K562 (cell line): ENCODE measurements at regions not wholly inside any gene's neighbourhood (a gene's known extent, or its start where the extent isn't known, plus 50 kb on each side); places are given as distances from the start of the nearest gene placed in this dataset.

Experiments
- ATAC-seq: fragments of 200-7000 bp; cut with Tn5 transposase; 3 replicates; pipeline ENCODE4 v1.9.1; 2020; ENCODE audit warnings: moderate library complexity
- BruUV-seq: library from RNA; stranded (reverse); fragments of 400-500 nt; replicated peaks from 2 replicates; lab custom pipeline; 2021; lab: Mats Ljungman, UMichigan
- CTCF ChIA-PET: fragments of 300-600 bp; formaldehyde crosslinking; extraction: SDS; loops from one replicate; lab custom pipeline; 2021; ENCODE audit warnings: low intra/inter-chr PET ratio; lab: Yijun Ruan, JAX
- POLR2A ChIA-PET: fragments of 300-600, 350-650 bp; sonication (Branson Sonifier 250); formaldehyde crosslinking; extraction: SDS; loops from one replicate; lab custom pipeline; 2021; ENCODE audit warnings: antibody characterized with exemption, inconsistent platforms; lab: Yijun Ruan, JAX
- DNase-seq, 4 experiments: peaks; one replicate each; pipeline versions ENCODE4 v3.0.0 to v3.0.0-alpha.2; 2011 to 2018; ENCODE audit warnings: low spot score in 3 of 4, mixed read lengths in 3 of 4; ENCODE audit errors: extremely low read depth in 1 of 4
- FAIRE-seq: peaks from 2 replicates; lab custom pipeline; 2011; peaks lifted over from hg19 to GRCh38; lab: Jason Lieb, UNC
- H2AFZ ChIP-seq: 2 replicates; pipeline ENCODE4 v1.6.0; 2011; ENCODE audit warnings: low read depth, low read length, control low read depth, inconsistent platforms
- H3K27ac ChIP-seq: fragments of 200-600 bp; 3 replicates; pipeline ENCODE4 v1.8.0; 2011; ENCODE audit warnings: low read depth, mild to moderate bottlenecking, control low read depth, inconsistent platforms, low read length, moderate library complexity, mixed read lengths; ENCODE audit errors: extremely low read depth
- H3K27me3 ChIP-seq, 2 experiments: fragments of 300-600 bp in 1 of 2; 2 replicates in 1 of 2; 3 replicates in 1 of 2; pipeline versions ENCODE4 v1.6.0 to v1.8.0; 2011; ENCODE audit warnings: inconsistent platforms in 2 of 2, low read length in 2 of 2, mild to moderate bottlenecking in 1 of 2, mixed read lengths in 1 of 2, moderate library complexity in 1 of 2; ENCODE audit not compliant: control insufficient read depth in 2 of 2, insufficient read depth in 2 of 2
- H3K36me3 ChIP-seq: fragments of 300-600 bp; 3 replicates; pipeline ENCODE4 v1.8.0; 2011; ENCODE audit warnings: mild to moderate bottlenecking, low read length, inconsistent platforms; ENCODE audit not compliant: control insufficient read depth, insufficient read depth
- H3K4me1 ChIP-seq, 2 experiments: fragments of 200-600 bp in 1 of 2; replicated peaks in 1 of 2; 2 replicates in 1 of 2; 3 replicates in 1 of 2; pipeline versions ENCODE4 v1.5.1 to v1.8.0; 2011; ENCODE audit warnings: inconsistent platforms in 2 of 2, low read length in 2 of 2, mild to moderate bottlenecking in 1 of 2, mixed read lengths in 1 of 2, moderate library complexity in 1 of 2; ENCODE audit not compliant: control insufficient read depth in 2 of 2, insufficient read depth in 2 of 2
- H3K4me2 ChIP-seq: 2 replicates; pipeline ENCODE4 v1.6.1; 2011; ENCODE audit warnings: low read length, control low read depth, inconsistent platforms, mixed read lengths; ENCODE audit not compliant: insufficient read depth
- H3K4me3 ChIP-seq: fragments of 200-600 bp; sonication (generic), shearing (Covaris generic); 2 replicates; pipeline ENCODE4 v1.5.1; 2016; ENCODE audit warnings: control low read depth, inconsistent platforms
- H3K79me2 ChIP-seq: fragments of 200-600 bp; 3 replicates; pipeline ENCODE4 v1.8.0; 2011; ENCODE audit warnings: low read length, inconsistent platforms; ENCODE audit not compliant: control insufficient read depth, insufficient read depth
- H3K9ac ChIP-seq, 2 experiments: 2 replicates each; pipeline versions ENCODE4 v1.6.0 to v1.6.1; 2011; ENCODE audit warnings: low read depth in 2 of 2, low read length in 2 of 2, control low read depth in 1 of 2, inconsistent platforms in 1 of 2, mild to moderate bottlenecking in 1 of 2, mixed read lengths in 1 of 2; ENCODE audit not compliant: insufficient read depth in 1 of 2
- H3K9me1 ChIP-seq: one replicate; pipeline ENCODE4 v1.6.0; 2011; ENCODE audit warnings: inconsistent platforms, mild to moderate bottlenecking, low read length, moderate library complexity; ENCODE audit not compliant: control insufficient read depth, insufficient read depth
- H3K9me3 ChIP-seq: replicated peaks from 2 replicates; pipeline ENCODE4 v1.5.1; 2011; ENCODE audit warnings: low read depth, low read length, inconsistent platforms; ENCODE audit not compliant: control insufficient read depth, insufficient read depth
- H4K20me1 ChIP-seq: replicated peaks from 2 replicates; pipeline ENCODE4 v1.6.1; 2011; ENCODE audit warnings: low read length, inconsistent platforms, mixed read lengths; ENCODE audit not compliant: control insufficient read depth, insufficient read depth
- BHLHE40 ChIP-seq: IDR thresholded peaks from 2 replicates; pipeline ENCODE4 v1.6.1; 2011; ENCODE audit warnings: low read length, improper control_type of control experiment
- DACH1 ChIP-seq: fragments of 450-650 bp; IDR thresholded peaks from 2 replicates; pipeline ENCODE4 v1.6.1; 2018; ENCODE audit not compliant: partially characterized antibody
- FOXO4 ChIP-seq: fragments of 450-650 bp; formaldehyde crosslinking; IDR thresholded peaks from 2 replicates; pipeline ENCODE4 v1.4.0; 2020; ENCODE audit warnings: mild to moderate bottlenecking, moderate library complexity
- GABPB1 ChIP-seq: sonication (generic); formaldehyde crosslinking; IDR thresholded peaks from 2 replicates; pipeline ENCODE4 v1.8.0; 2022; ENCODE audit warnings: mild to moderate bottlenecking, missing genetic modification reagents
- NFRKB ChIP-seq: fragments of 450-650 bp; IDR thresholded peaks from 2 replicates; pipeline ENCODE4 v1.6.1; 2016; ENCODE audit warnings: low read depth
- NFYB ChIP-seq: IDR thresholded peaks from 2 replicates; pipeline ENCODE4 v1.6.1; 2011; ENCODE audit warnings: mild to moderate bottlenecking, moderate library complexity; ENCODE audit not compliant: insufficient read length; ENCODE audit errors: extremely low read depth
- PHF20 ChIP-seq: fragments of 450-650 bp; IDR thresholded peaks from 2 replicates; pipeline ENCODE4 v1.6.1; 2018; ENCODE audit not compliant: partially characterized antibody
- SIN3A ChIP-seq, 2 experiments: fragments of 150-350 bp in 1 of 2; IDR thresholded peaks; 2 replicates each; pipeline ENCODE4 v1.6.1; 2011 to 2016; ENCODE audit warnings: borderline replicate concordance in 2 of 2, low read depth in 2 of 2, low read length in 2 of 2, mild to moderate bottlenecking in 2 of 2, moderate library complexity in 2 of 2; ENCODE audit not compliant: control insufficient read depth in 1 of 2
- WGBS: fragments of 100-300 bp; shearing (Covaris generic); methylation state at CpG from one replicate; pipeline ENCODE4 v1.1.6; 2016; ENCODE audit warnings: low coverage, mixed read lengths; ENCODE audit not compliant: insufficient coverage; ENCODE audit errors: missing lambda C conversion rate; 5-methylcytosine and 5-hydroxymethylcytosine counted together
- in situ Hi-C: fragments of 300-500 bp; cut with MboI; formaldehyde crosslinking; loops from 4 replicates; pipeline ENCODE4 v1.15.0; 2018; ENCODE audit warnings: inconsistent platforms, mixed read lengths
- intact Hi-C: fragments of 100-400 bp; cut with micrococcal nuclease; formaldehyde crosslinking; loops from 2 replicates; pipeline ENCODE4 v1.14.2; 2022
- TF ChIP-seq, protein P1 (sequence below): sonication (generic); formaldehyde crosslinking; IDR thresholded peaks from 2 replicates; pipeline ENCODE4 v1.5.0; 2020; ENCODE audit warnings: missing genetic modification reagents

DNA sequence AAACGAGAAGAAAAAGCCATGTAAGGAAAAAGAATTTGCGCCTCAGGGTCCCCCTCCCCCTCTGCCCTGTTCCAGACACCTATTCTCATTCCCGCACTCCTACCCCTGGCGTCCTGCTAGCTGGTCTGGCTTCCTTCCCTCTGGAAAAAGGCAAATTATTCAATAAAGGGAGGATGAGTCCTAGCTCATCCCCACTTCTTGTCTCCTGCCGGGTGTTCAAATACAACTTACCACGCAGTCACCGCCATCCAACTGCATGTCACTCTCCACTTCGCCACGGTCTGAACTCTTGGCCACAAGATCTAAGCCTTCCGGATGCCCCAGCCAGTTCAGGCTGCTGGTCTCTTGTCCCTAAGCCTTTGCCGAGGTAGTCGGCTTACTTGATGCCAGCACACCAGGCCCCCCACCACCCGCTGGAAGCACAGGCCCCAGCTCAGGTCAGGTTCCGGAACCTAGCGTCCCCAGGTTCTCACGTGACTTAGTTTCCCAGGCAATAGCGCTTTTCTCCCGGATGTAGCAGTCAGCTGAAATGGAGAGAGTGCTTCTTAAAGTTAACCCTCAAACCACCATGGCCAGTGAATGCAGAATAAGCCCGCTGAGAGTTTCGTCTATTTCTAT, 209.6 kb upstream of the SPIN4 start:
- H2AFZ ChIP-seq = peak overlapping the region; percentile 84
- H3K36me3 ChIP-seq = no peaks in the 10 kb centered on the region
- peak overlapping the region; percentile 61 to 84 for H3K9ac ChIP-seq
- WGBS = 0% methylated on average over 15 of the region's 20 CpGs
- H3K4me2 ChIP-seq = peak overlapping the region; percentile 81; the same call in 1 of the 2 replicates
- H3K9me3 ChIP-seq = no peaks in the 10 kb centered on the region
- H3K79me2 ChIP-seq = peaks cover 12% of the 10 kb centered on the region
- peak overlapping the region; percentile 54 for H3K4me3 ChIP-seq
- no peaks in the 10 kb centered on the region for H4K20me1 ChIP-seq
- peak; percentile 46 to 73 (median 53) for DNase-seq
- POLR2A ChIA-PET = no interaction called here
- H3K4me1 ChIP-seq = no peaks in the 10 kb centered on the region
- CTCF ChIA-PET = no interaction called here
- ATAC-seq = peak; percentile 96
- BruUV-seq = TSS peak; percentile 56
- in situ Hi-C loops = no loop called here
- peak; percentile 69 for FAIRE-seq
- H3K27me3 ChIP-seq = no peaks in the 10 kb centered on the region
- intact Hi-C loops = no loop called here
- H3K27ac ChIP-seq = peak overlapping the region; percentile 47; the same call in 2 of the 3 replicates
- no peaks in the 10 kb centered on the region for H3K9me1 ChIP-seq
- TF ChIP-seq BHLHE40 (peak; percentile 82), NFRKB (peak; percentile 32; the same call in 1 of the 2 replicates), NFYB (no peak), DACH1 (peak; percentile 77), FOXO4 (CRISPR knock-in tag) (no peak), GABPB1 (CRISPR knock-in tag) (peak; percentile 55; the same call in 1 of the 2 replicates), PHF20 (peak; percentile 76), SIN3A (IDR thresholded peaks at IDR 0.05; ENCODE audit: borderline replicate concordance in 2 of 2, control insufficient read depth in 1 of 2, low read depth in 2 of 2, low read length in 2 of 2) (peak in 1 of 2 experiments; percentile 77; a peak in 1 of 4 replicates)
- TF ChIP-seq, protein P1, sequence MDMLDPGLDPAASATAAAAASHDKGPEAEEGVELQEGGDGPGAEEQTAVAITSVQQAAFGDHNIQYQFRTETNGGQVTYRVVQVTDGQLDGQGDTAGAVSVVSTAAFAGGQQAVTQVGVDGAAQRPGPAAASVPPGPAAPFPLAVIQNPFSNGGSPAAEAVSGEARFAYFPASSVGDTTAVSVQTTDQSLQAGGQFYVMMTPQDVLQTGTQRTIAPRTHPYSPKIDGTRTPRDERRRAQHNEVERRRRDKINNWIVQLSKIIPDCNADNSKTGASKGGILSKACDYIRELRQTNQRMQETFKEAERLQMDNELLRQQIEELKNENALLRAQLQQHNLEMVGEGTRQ (CRISPR knock-in tag) = peak; percentile 61
